Globus pallidus (tissue), 1 donor: ENCODE measurements at regions not wholly inside any gene's neighbourhood (a gene's known extent, or its start where the extent isn't known, plus 50 kb on each side); places are given as distances from the start of the nearest gene placed in this dataset.

Source experiments
- DNase-seq: peaks from one replicate; pipeline ENCODE4 v3.0.0-alpha.2; 2015; ENCODE audit warnings: low spot score

GRCh38 chr22:49548356-49549202 is 279.1 kb downstream of the BRD1 start:
- DNase-seq, result no peak

GRCh38 chr22:49547751-49548239 is 279.9 kb downstream of the BRD1 start:
- DNase-seq, result no peak

GRCh38 chr22:49546811-49547585 is 280.7 kb downstream of the BRD1 start:
- DNase-seq, result no peak

GRCh38 chr22:49545606-49546005 is 282.1 kb downstream of the BRD1 start:
- DNase-seq, result no peak

- no peak for DNase-seq
Observed at GRCh38 chr22:49544286-49544685, 283.4 kb downstream of the BRD1 start.

- no peak for DNase-seq
Observed at GRCh38 chr22:49543876-49544275, 283.8 kb downstream of the BRD1 start.

GRCh38 chr22:49541693-49542230 is 285.9 kb downstream of the BRD1 start:
- no peak for DNase-seq

- DNase-seq, result no peak
Observed at GRCh38 chr22:49540913-49541692, 286.6 kb downstream of the BRD1 start.

GRCh38 chr22:49540084-49540912 is 287.4 kb downstream of the BRD1 start:
- DNase-seq, result no peak

GRCh38 chr22:49538006-49538405 is 289.7 kb downstream of the BRD1 start:
- no peak for DNase-seq

- no peak for DNase-seq
Observed at GRCh38 chr22:49536571-49537131, 291.0 kb downstream of the BRD1 start.

- no peak for DNase-seq
Observed at GRCh38 chr22:49535527-49536125, 292.0 kb downstream of the BRD1 start.

- no peak for DNase-seq
Observed at GRCh38 chr22:49535126-49535525, 292.5 kb downstream of the BRD1 start.

- DNase-seq, result no peak
Observed at GRCh38 chr22:49534386-49534785, 293.3 kb downstream of the BRD1 start.

- DNase-seq, result no peak
Observed at GRCh38 chr22:49533886-49534285, 293.8 kb downstream of the BRD1 start.

- DNase-seq, result no peak
Observed at GRCh38 chr22:49532869-49533802, 294.5 kb downstream of the BRD1 start.

GRCh38 chr22:49531368-49531791 is 296.3 kb downstream of the BRD1 start:
- peak; percentile 27 for DNase-seq

GRCh38 chr22:49530671-49531367 is 296.9 kb downstream of the BRD1 start:
- DNase-seq, result no peak

GRCh38 chr22:49528420-49528720 is 299.3 kb downstream of the BRD1 start:
- no peak for DNase-seq
